Progenitor cell of endocrine pancreas (in vitro differentiated cells): ENCODE measurements at regions not wholly inside any gene's neighbourhood (a gene's known extent, or its start where the extent isn't known, plus 50 kb on each side); places are given as distances from the start of the nearest gene placed in this dataset.

Experiments used
- DNase-seq: peaks from one replicate; pipeline ENCODE4 v3.0.0; 2021; ENCODE audit warnings: low spot score; ENCODE audit not compliant: unreplicated experiment
- H3K27ac Mint-ChIP-seq: 2 replicates; pipeline ENCODE4 v1.8.0; 2021; ENCODE audit warnings: mild to moderate bottlenecking, moderate library complexity, mixed read lengths
- H3K27me3 Mint-ChIP-seq: 2 replicates; pipeline ENCODE4 v1.8.0; 2021; ENCODE audit warnings: mixed read lengths
- H3K36me3 Mint-ChIP-seq: 2 replicates; pipeline ENCODE4 v1.8.0; 2022; ENCODE audit warnings: mixed read lengths; ENCODE audit not compliant: insufficient read depth
- H3K4me1 Mint-ChIP-seq: 2 replicates; pipeline ENCODE4 v1.8.0; 2021; ENCODE audit warnings: low read depth, mixed read lengths
- H3K4me3 Mint-ChIP-seq: 2 replicates; pipeline ENCODE4 v1.8.0; 2021; ENCODE audit warnings: low read depth, mild to moderate bottlenecking, moderate library complexity, mixed read lengths
- H3K9me3 Mint-ChIP-seq: 2 replicates; pipeline ENCODE4 v1.8.0; 2021; ENCODE audit warnings: low read depth, mixed read lengths
- CTCF ChIP-seq: fragments of 200-600 bp; sonication (generic); IDR thresholded peaks from one replicate; pipeline ENCODE4 v1.5.0; 2021; ENCODE audit warnings: antibody characterized with exemption, mild to moderate bottlenecking; ENCODE audit not compliant: unreplicated experiment

GRCh38 chr9:27880156-27880555, 306.9 kb upstream of the C9orf72 start:
- no peak for TF ChIP-seq CTCF
- Mint-ChIP-seq H3K4me3 (no peak overlapping the region), H3K9me3 (peaks cover 9% of the 10 kb centered on the region), H3K4me1 (peaks cover 3% of the 10 kb centered on the region), H3K27ac (no peak overlapping the region), H3K27me3 (no peaks in the 10 kb centered on the region), H3K36me3 (no peaks in the 10 kb centered on the region)
- no peak for DNase-seq

GRCh38 chr9:27880635-27881034, 307.4 kb upstream of the C9orf72 start:
- Mint-ChIP-seq H3K27ac (no peak overlapping the region), H3K36me3 (no peaks in the 10 kb centered on the region)

GRCh38 chr9:27888661-27889295, 315.5 kb upstream of the C9orf72 start:
- peak; percentile 58 for TF ChIP-seq CTCF
- Mint-ChIP-seq H3K36me3 (no peaks in the 10 kb centered on the region), H3K4me1 (no peaks in the 10 kb centered on the region), H3K9me3 (peaks cover 9% of the 10 kb centered on the region), H3K4me3 (no peak overlapping the region), H3K27ac (no peak overlapping the region), H3K27me3 (no peaks in the 10 kb centered on the region)
- no peak for DNase-seq

More at GRCh38 chr9:27880635-27881034, 307.4 kb upstream of the C9orf72 start:
- TF ChIP-seq CTCF, result no peak
- no peak for DNase-seq
- Mint-ChIP-seq H3K9me3 (peaks cover 9% of the 10 kb centered on the region), H3K4me3 (no peak overlapping the region), H3K4me1 (peaks cover 3% of the 10 kb centered on the region), H3K27me3 (no peaks in the 10 kb centered on the region)

GRCh38 chr9:27924502-27924901, 351.2 kb upstream of the C9orf72 start:
- Mint-ChIP-seq H3K36me3 (no peaks in the 10 kb centered on the region), H3K4me3 (no peak overlapping the region), H3K9me3 (peaks cover 4% of the 10 kb centered on the region), H3K27ac (no peak overlapping the region), H3K27me3 (no peaks in the 10 kb centered on the region), H3K4me1 (no peaks in the 10 kb centered on the region)
- DNase-seq, result no peak
- TF ChIP-seq CTCF, result no peak

- DNase-seq, result no peak
- Mint-ChIP-seq H3K9me3 (peaks cover 4% of the 10 kb centered on the region), H3K36me3 (no peaks in the 10 kb centered on the region), H3K4me1 (no peaks in the 10 kb centered on the region), H3K4me3 (no peak overlapping the region), H3K27ac (no peak overlapping the region), H3K27me3 (no peaks in the 10 kb centered on the region)
- no peak for TF ChIP-seq CTCF
Observed at GRCh38 chr9:27925815-27926214, 352.5 kb upstream of the C9orf72 start.
